Kidney (tissue), 13 donors: ENCODE measurements at regions not wholly inside any gene's neighbourhood (a gene's known extent, or its start where the extent isn't known, plus 50 kb on each side); places are given as distances from the start of the nearest gene placed in this dataset.

Source experiments
- DNase-seq, 5 donors: peaks; one replicate each; pipeline ENCODE4 v3.0.0-alpha.2; 2013 to 2020
- FAIRE-seq: peaks from 2 replicates; lab custom pipeline; 2012; peaks lifted over from hg19 to GRCh38; lab: Jason Lieb, UNC
- H3K27ac ChIP-seq, 2 donors: one replicate each; pipeline ENCODE4 v1.7.0; 2013; ENCODE audit warnings: low read depth in 2 of 2, low read length in 2 of 2, inconsistent platforms in 1 of 2
- H3K27me3 ChIP-seq: one replicate; pipeline ENCODE4 v1.7.1; 2013; ENCODE audit warnings: low read length, inconsistent platforms; ENCODE audit not compliant: control insufficient read depth, insufficient read depth
- H3K36me3 ChIP-seq, 3 donors: one replicate each; pipeline versions ENCODE4 v1.7.0 to v1.7.1; 2013; ENCODE audit warnings: low read length in 3 of 3, control low read depth in 1 of 3, inconsistent platforms in 1 of 3; ENCODE audit not compliant: insufficient read depth in 3 of 3, control insufficient read depth in 2 of 3
- H3K4me1 ChIP-seq, 3 donors: one replicate each; pipeline versions ENCODE4 v1.7.0 to v1.7.1; 2013; ENCODE audit warnings: low read length in 3 of 3, inconsistent platforms in 1 of 3, low read depth in 1 of 3; ENCODE audit not compliant: control insufficient read depth in 2 of 3, insufficient read depth in 2 of 3
- H3K4me3 ChIP-seq, 3 donors: one replicate each; pipeline versions ENCODE4 v1.7.0 to v1.8.1; 2013; ENCODE audit warnings: low read length in 3 of 3, control low read depth in 1 of 3, inconsistent platforms in 1 of 3
- H3K9ac ChIP-seq, 3 donors: one replicate each; pipeline versions ENCODE4 v1.7.0 to v1.7.1; 2013; ENCODE audit warnings: low read length in 3 of 3, control low read depth in 1 of 3, inconsistent platforms in 1 of 3
- H3K9me3 ChIP-seq, 3 donors: one replicate each; pipeline versions ENCODE4 v1.7.0 to v1.7.1; 2013; ENCODE audit warnings: low read length in 3 of 3, control low read depth in 1 of 3, inconsistent platforms in 1 of 3; ENCODE audit not compliant: control insufficient read depth in 2 of 3, insufficient read depth in 1 of 3
- intact Hi-C: fragments of 100-400 bp; cut with DNase I; formaldehyde crosslinking; loops from one replicate; pipeline ENCODE4 v1.11.1; 2022
- TF ChIP-seq, protein P1 (sequence below): IDR thresholded peaks from 3 replicates; pipeline ENCODE4 v1.5.1; 2012; ENCODE audit warnings: mild to moderate bottlenecking, moderate library complexity, borderline replicate concordance; ENCODE audit not compliant: insufficient read depth; ENCODE audit errors: extremely low read depth
- donor health status: control.
- donor health status: control.
- donor health status: control.
- donor health status: control.
- donor health status: control.
- donor health status: DM: yes; HTN: yes; CAD: no.
- donor health status: Normal renal cell carcinoma (clear cell type).

GRCh38 chr2:18311420-18312195 lies 248.8 kb downstream of the RDH14 start:
- peak overlapping the region; percentile 33 to 61 for H3K27ac ChIP-seq
- H3K4me3 ChIP-seq, result peak overlapping the region in 2 of 3 donors; percentile 4 to 50
- TF ChIP-seq, protein P1, sequence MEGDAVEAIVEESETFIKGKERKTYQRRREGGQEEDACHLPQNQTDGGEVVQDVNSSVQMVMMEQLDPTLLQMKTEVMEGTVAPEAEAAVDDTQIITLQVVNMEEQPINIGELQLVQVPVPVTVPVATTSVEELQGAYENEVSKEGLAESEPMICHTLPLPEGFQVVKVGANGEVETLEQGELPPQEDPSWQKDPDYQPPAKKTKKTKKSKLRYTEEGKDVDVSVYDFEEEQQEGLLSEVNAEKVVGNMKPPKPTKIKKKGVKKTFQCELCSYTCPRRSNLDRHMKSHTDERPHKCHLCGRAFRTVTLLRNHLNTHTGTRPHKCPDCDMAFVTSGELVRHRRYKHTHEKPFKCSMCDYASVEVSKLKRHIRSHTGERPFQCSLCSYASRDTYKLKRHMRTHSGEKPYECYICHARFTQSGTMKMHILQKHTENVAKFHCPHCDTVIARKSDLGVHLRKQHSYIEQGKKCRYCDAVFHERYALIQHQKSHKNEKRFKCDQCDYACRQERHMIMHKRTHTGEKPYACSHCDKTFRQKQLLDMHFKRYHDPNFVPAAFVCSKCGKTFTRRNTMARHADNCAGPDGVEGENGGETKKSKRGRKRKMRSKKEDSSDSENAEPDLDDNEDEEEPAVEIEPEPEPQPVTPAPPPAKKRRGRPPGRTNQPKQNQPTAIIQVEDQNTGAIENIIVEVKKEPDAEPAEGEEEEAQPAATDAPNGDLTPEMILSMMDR, result no peak
- DNase-seq, result peak in 4 of 5 donors; percentile 33 to 88 (median 62)
- no peaks in the 10 kb centered on the region for H3K9me3 ChIP-seq
- no peaks in the 10 kb centered on the region for H3K27me3 ChIP-seq
- intact Hi-C loops, result no loop called here
- H3K4me1 ChIP-seq, result peaks cover 0 to 5% (median 2%) of the 10 kb centered on the region in 3 donors
- no peaks in the 10 kb centered on the region for H3K36me3 ChIP-seq
- peak overlapping the region in 1 of 3 donors; percentile 76 for H3K9ac ChIP-seq
- no peak for FAIRE-seq

DNA sequence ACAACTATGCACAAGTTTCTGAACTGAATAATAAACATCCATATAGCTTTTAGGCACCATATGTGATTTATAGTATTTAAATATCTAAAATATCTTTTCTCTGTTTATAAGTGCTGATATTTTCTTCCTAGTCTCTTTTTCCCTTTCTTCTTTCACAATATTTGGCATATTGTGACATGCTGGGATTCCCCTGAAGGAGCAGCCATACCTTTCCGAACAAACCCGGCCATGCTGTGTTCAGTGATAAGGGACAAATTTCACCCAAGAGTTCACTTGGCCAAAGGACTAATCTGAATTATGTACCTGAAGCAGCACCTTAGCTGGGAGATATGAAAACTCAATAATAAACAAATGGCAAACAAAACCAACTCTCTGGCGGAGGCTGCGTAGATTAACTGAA lies 250.8 kb downstream of the RDH14 start:
- Histone ChIP-seq H3K27me3 (no peaks in the 10 kb centered on the region), H3K9me3 (no peaks in the 10 kb centered on the region), H3K4me1 (peaks cover 0 to 5% (median 2%) of the 10 kb centered on the region in 3 donors), H3K27ac (no peak overlapping the region), H3K9ac (no peak overlapping the region), H3K36me3 (no peaks in the 10 kb centered on the region), H3K4me3 (peak overlapping the region in 1 of 3 donors; percentile 50)
- intact Hi-C loops, result no loop called here
- TF ChIP-seq, protein P1, result no peak
- FAIRE-seq (no peak), DNase-seq (no peak)

- Histone ChIP-seq H3K9ac (no peak overlapping the region), H3K27me3 (no peaks in the 10 kb centered on the region), H3K36me3 (no peaks in the 10 kb centered on the region), H3K4me1 (peaks cover 0 to 5% (median 2%) of the 10 kb centered on the region in 3 donors), H3K4me3 (peak overlapping the region in 1 of 3 donors; percentile 10), H3K9me3 (no peaks in the 10 kb centered on the region), H3K27ac (no peak overlapping the region)
- TF ChIP-seq, protein P1, result no peak
- DNase-seq (no peak), FAIRE-seq (no peak)
- intact Hi-C loops, result no loop called here
Observed at GRCh38 chr2:18309188-18309587, 251.3 kb downstream of the RDH14 start.
